Heart right ventricle (tissue), 16 donors: ENCODE measurements at regions not wholly inside any gene's neighbourhood (a gene's known extent, or its start where the extent isn't known, plus 50 kb on each side); places are given as distances from the start of the nearest gene placed in this dataset.

Experiments
- ATAC-seq, 8 donors: fragments of 200-7000 bp; cut with Tn5 transposase; one replicate each; pipeline ENCODE4 v1.9.1; 2020; ENCODE audit warnings: mild to moderate bottlenecking in 8 of 8, moderate library complexity in 8 of 8, moderate number of reproducible peaks in 1 of 8
- DNase-seq, 2 donors: peaks; one replicate each; pipeline ENCODE4 v3.0.0-alpha.2; 2020
- H3K27ac ChIP-seq, 10 donors: fragments of 200-600 bp; sonication (generic) in 2 of 10; one replicate each; pipeline versions ENCODE4 v1.5.0 to v1.8.0; 2020 to 2022; ENCODE audit warnings: mild to moderate bottlenecking in 3 of 10
- H3K27me3 ChIP-seq, 7 donors: fragments of 200-600 bp; one replicate each; pipeline ENCODE4 v1.8.0; 2021 to 2022; ENCODE audit warnings: mild to moderate bottlenecking in 2 of 7
- H3K36me3 ChIP-seq, 9 donors: fragments of 200-600 bp; sonication (generic) in 1 of 9; one replicate each; pipeline versions ENCODE4 v1.5.0 to v1.8.0; 2020 to 2022; ENCODE audit warnings: mild to moderate bottlenecking in 2 of 9
- H3K4me1 ChIP-seq, 9 donors: fragments of 200-600 bp; sonication (generic) in 1 of 9; one replicate each; pipeline versions ENCODE4 v1.5.0 to v1.8.0; 2020 to 2022; ENCODE audit warnings: mild to moderate bottlenecking in 4 of 9
- H3K4me3 ChIP-seq, 10 donors: fragments of 200-600 bp; sonication (generic) in 2 of 10; one replicate each; pipeline versions ENCODE4 v1.5.0 to v1.8.0; 2020 to 2022; ENCODE audit warnings: mild to moderate bottlenecking in 7 of 10, moderate library complexity in 2 of 10
- H3K9me3 ChIP-seq, 11 donors: fragments of 200-600 bp in 10 of 11; sonication (generic) in 2 of 11; one replicate each; pipeline versions ENCODE4 v1.5.0 to v1.8.0; 2013 to 2022; ENCODE audit warnings: mild to moderate bottlenecking in 2 of 11, control low read depth in 1 of 11, moderate library complexity in 1 of 11
- WGBS, 2 donors: extraction: QIAGEN DNeasy Blood & Tissue Kit; methylation state at CpG; one replicate each; pipeline ENCODE4 v1.1.7; 2013; ENCODE audit warnings: inconsistent platforms in 1 of 2; 5-methylcytosine and 5-hydroxymethylcytosine counted together
- intact Hi-C, 10 donors: fragments of 100-400 bp; cut with DNase I; formaldehyde crosslinking; loops; one replicate each; pipeline versions ENCODE4 v1.11.1 to v1.14.2; 2022
- TF ChIP-seq, protein P1 (sequence below), 9 donors: fragments of 200-600 bp; sonication (generic) in 2 of 9; IDR thresholded peaks; one replicate each; pipeline versions ENCODE4 v1.5.0 to v1.8.0; 2021 to 2022; ENCODE audit warnings: antibody characterized with exemption in 9 of 9, mild to moderate bottlenecking in 5 of 9, moderate library complexity in 1 of 9
- donor health status: Arrhythmogenic right ventricular cardiomyopathy.
- donor health status: ischemic (EF 13 %, LVEDD 7.1; RV severe dilation, severe dysfunction).
- donor health status: healthy with polysubstance abuse.
- donor health status: DM: no; HTN: yes; CAD: no.
- donor health status: DM: no; HTN: no; CAD: no.
- donor health status: ischemic (EF 25% LVEDD 6.9; RV normal size, moderate dysfunction).
- donor health status: ischemic (EF 25% LVEDD 5.7; RV mildly dilated, moderate dysfunction).
- donor health status: healthy.
- donor health status: DM: yes; HTN: yes; CAD: no.
- donor health status: Ischemic cardiomyopathy.
- donor health status: ischemic (EF 35%, LVEDD 5.7; RV mildly dilated, moderate dysfunction).
- donor health status: nonischemic (EF 11% LVEDD 7.7; RV severe dilation, severe dysfunction).
- donor health status: DM: yes; HTN: yes; CAD: no.
- donor health status: PGD.
- donor health status: ischemic (EF 29% LVEDD 5.4; RV normal size, mild dysfunction).
- donor health status: nonischemic (EF 23%, LVEDD 6.1; RV moderate dilation, normal function).

DNA sequence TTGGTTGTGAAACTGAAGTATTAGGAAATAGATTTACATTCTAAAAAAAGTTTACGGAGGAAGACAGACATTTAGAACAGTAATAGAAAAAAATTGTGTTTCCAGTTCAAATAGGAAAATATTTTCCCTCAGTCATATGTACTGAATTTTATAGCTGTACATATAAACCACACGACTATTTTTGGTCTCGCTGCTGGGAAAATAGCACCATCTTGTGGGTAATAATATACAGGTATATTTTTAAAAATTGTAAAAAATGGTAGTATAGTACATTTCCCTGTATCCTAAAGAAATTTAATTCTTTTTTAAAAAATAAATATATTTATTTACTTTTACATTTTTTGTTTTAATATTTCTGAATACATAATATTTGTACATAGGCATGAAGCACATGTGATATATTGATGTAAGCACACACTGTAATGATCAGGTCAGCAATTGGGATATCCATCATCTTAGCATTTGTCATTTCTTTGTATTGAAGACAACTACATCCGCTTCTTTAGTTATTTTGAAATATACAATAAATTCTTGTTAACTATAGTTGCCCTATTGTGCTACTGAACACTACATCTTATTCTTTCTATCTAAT lies 168.6 kb downstream of the ALX1 start:
- Histone ChIP-seq H3K27ac (no peak overlapping the region), H3K4me1 (no peaks in the 10 kb centered on the region), H3K9me3 (no peaks in the 10 kb centered on the region), H3K27me3 (peaks cover 0 to 33% (median 0%) of the 10 kb centered on the region in 7 donors), H3K4me3 (no peak overlapping the region), H3K36me3 (no peaks in the 10 kb centered on the region)
- TF ChIP-seq, protein P1, sequence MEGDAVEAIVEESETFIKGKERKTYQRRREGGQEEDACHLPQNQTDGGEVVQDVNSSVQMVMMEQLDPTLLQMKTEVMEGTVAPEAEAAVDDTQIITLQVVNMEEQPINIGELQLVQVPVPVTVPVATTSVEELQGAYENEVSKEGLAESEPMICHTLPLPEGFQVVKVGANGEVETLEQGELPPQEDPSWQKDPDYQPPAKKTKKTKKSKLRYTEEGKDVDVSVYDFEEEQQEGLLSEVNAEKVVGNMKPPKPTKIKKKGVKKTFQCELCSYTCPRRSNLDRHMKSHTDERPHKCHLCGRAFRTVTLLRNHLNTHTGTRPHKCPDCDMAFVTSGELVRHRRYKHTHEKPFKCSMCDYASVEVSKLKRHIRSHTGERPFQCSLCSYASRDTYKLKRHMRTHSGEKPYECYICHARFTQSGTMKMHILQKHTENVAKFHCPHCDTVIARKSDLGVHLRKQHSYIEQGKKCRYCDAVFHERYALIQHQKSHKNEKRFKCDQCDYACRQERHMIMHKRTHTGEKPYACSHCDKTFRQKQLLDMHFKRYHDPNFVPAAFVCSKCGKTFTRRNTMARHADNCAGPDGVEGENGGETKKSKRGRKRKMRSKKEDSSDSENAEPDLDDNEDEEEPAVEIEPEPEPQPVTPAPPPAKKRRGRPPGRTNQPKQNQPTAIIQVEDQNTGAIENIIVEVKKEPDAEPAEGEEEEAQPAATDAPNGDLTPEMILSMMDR (IDR thresholded peaks at IDR 0.05), result peak in 7 of 9 donors; percentile 17 to 45 (median 34)
- intact Hi-C loops, result loop anchor here in 2 of 10 donors (10.0 kb wide), 2 partner anchors 364 to 374 kb away; no protein-coding TSS in a partner anchor
- DNase-seq, result no peak
- WGBS, 2 donors, result 53 to 60% methylated on average over 4 of the region's 4 CpGs
- ATAC-seq, result no peak

DNA sequence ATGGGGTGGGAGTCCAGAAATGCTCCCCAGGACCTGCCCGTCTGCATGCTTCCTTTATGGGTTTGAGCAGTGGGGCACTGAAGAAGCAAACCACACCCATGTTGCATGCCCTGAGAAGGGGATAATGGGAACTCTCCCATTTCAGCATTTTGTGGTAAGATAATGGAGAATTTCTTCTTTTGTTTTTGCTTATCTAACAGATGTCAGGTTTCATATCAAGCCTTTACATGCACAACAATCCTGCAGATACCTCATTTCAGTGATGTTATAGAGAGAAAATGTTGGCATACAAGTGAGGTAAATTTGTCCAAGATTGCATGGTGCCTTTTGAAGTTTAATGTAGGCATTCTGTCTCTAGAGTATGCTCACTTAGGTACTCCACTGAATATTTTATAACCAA lies 177.0 kb downstream of the ALX1 start:
- H3K4me3 ChIP-seq, result no peak overlapping the region
- no peaks in the 10 kb centered on the region for H3K9me3 ChIP-seq
- intact Hi-C loops, result no loop called here
- ATAC-seq (no peak), DNase-seq (no peak)
- TF ChIP-seq, protein P1 (IDR thresholded peaks at IDR 0.05), result no peak
- H3K27me3 ChIP-seq, result peaks cover 0 to 11% (median 0%) of the 10 kb centered on the region in 7 donors
- no peak overlapping the region for H3K27ac ChIP-seq
- no peaks in the 10 kb centered on the region for H3K36me3 ChIP-seq
- 79 to 83% methylated on average over 1 of the region's 1 CpG for WGBS, 2 donors
- no peaks in the 10 kb centered on the region for H3K4me1 ChIP-seq

DNA sequence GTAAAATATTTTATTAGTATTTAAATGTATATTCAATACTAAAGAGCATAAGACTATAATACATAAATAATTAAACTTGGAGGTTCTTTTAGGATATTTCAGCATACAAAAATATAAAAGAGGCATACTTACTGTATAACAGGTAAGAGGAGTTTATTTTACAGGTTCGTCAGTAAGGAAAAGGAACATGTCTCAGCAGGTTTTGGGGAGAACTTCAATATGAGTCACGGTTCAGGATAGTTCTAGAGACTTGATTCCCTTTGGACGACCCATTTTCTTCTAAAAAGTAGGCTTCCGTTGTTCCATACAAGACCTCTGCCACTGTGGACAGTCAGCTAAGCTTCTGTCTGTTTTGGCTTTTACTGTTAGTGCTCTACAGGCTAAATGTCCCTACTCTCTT lies 181.1 kb downstream of the ALX1 start:
- Histone ChIP-seq H3K4me1 (no peaks in the 10 kb centered on the region), H3K27me3 (peaks cover 0 to 18% (median 6%) of the 10 kb centered on the region in 7 donors), H3K9me3 (no peaks in the 10 kb centered on the region), H3K27ac (no peak overlapping the region), H3K36me3 (no peaks in the 10 kb centered on the region), H3K4me3 (no peak overlapping the region)
- TF ChIP-seq, protein P1 (IDR thresholded peaks at IDR 0.05), result no peak
- DNase-seq, result no peak
- no peak for ATAC-seq
- 86 to 90% methylated on average over 4 of the region's 4 CpGs for WGBS, 2 donors
- intact Hi-C loops, result no loop called here

DNA sequence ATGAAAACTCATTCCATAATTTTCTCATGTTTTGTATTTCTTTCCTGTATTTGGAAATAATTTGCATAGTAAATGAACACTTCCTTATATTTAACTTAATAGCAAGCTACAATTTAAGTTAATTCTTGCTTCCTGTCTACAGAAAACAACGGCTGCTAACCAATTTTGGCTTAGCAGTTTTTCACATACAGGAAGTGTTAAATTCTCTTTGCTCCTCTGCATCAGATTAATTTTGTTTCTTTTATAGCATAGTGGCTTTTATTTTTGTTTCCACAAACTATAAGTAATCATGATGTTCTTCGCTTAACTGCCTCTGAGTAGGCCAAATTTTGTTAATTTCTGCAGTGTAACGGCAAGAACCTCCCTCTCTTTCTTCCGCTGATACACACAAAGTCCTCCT lies 182.9 kb downstream of the ALX1 start:
- DNase-seq (no peak), ATAC-seq (no peak)
- no peak overlapping the region for H3K4me3 ChIP-seq
- WGBS, 2 donors, result 59 to 71% methylated on average over 4 of the region's 4 CpGs
- no peak overlapping the region for H3K27ac ChIP-seq
- intact Hi-C loops, result no loop called here
- H3K36me3 ChIP-seq, result no peaks in the 10 kb centered on the region
- H3K4me1 ChIP-seq, result no peaks in the 10 kb centered on the region
- TF ChIP-seq, protein P1 (IDR thresholded peaks at IDR 0.05), result no peak
- H3K27me3 ChIP-seq, result peaks cover 0 to 34% (median 11%) of the 10 kb centered on the region in 7 donors
- no peaks in the 10 kb centered on the region for H3K9me3 ChIP-seq
